Fibroblast of lung (primary cell): ENCODE measurements at regions not wholly inside any gene's neighbourhood (a gene's known extent, or its start where the extent isn't known, plus 50 kb on each side); places are given as distances from the start of the nearest gene placed in this dataset.

Experiments used
- CTCF ChIP-seq, 2 donors: IDR thresholded peaks in 1 of 2; conservative IDR thresholded peaks in 1 of 2; 1 replicate in 1 of 2; 2 replicates in 1 of 2; pipeline ENCODE4 v1.5.1; 2011 to 2012; ENCODE audit warnings: low read length in 2 of 2, control low read depth in 1 of 2, inconsistent platforms in 1 of 2, low read depth in 1 of 2, mild to moderate bottlenecking in 1 of 2
- EZH2 ChIP-seq: IDR thresholded peaks from 2 replicates; pipeline ENCODE4 v1.5.1; 2012; ENCODE audit warnings: low read length, control low read depth, mild to moderate bottlenecking; ENCODE audit errors: missing control alignments

DNA sequence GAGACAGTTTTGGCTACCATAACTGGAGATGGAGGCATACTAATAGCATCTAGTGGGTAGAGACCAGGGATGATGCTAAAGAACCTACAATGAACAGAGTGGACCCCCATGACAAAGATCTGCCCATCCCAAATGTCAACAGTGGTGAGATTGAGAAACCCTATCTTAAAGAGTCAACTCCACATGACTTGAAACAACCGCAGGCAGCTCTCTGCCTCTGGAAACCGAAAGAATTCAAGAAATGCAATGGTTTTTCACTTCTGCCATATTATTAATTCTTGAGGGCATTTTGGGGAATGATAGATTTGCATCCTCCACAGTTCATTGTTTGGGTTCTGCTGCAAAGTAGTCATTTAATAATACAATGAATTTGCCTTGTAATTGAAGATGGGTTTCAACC, 463.4 kb downstream of the MAFB start:
- no peak for TF ChIP-seq EZH2
- no peak for TF ChIP-seq CTCF (conservative IDR thresholded peaks at IDR 0.05 in 1 of 2, IDR thresholded peaks at IDR 0.05 in 1 of 2; ENCODE audit: low read depth in 1 of 2, low read length in 2 of 2)
